ENCODE measurements at regions not wholly inside any gene's neighbourhood (a gene's known extent, or its start where the extent isn't known, plus 50 kb on each side); places are given as distances from the start of the nearest gene placed in this dataset.

DNA sequence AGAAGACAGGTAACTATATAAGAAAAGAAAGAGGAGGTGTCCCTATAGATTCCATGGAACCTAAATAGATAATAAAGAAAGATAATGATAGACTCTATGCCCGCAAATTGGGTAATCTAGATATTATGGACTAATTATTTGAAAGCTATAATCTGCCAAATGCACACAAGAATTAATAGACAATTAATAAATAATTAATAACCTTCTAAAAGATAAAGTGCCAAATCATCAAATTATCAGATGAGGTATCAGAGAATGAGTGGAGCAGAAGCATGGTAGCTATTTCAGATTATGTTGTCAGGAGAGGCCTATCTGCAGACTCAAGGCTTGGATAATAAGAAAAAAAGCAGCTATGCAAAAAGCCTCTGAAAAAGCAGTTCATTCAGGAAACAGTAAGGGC is 1120.8 kb downstream of the PLA2G4A start:
- TF ChIP-seq, protein P1, sequence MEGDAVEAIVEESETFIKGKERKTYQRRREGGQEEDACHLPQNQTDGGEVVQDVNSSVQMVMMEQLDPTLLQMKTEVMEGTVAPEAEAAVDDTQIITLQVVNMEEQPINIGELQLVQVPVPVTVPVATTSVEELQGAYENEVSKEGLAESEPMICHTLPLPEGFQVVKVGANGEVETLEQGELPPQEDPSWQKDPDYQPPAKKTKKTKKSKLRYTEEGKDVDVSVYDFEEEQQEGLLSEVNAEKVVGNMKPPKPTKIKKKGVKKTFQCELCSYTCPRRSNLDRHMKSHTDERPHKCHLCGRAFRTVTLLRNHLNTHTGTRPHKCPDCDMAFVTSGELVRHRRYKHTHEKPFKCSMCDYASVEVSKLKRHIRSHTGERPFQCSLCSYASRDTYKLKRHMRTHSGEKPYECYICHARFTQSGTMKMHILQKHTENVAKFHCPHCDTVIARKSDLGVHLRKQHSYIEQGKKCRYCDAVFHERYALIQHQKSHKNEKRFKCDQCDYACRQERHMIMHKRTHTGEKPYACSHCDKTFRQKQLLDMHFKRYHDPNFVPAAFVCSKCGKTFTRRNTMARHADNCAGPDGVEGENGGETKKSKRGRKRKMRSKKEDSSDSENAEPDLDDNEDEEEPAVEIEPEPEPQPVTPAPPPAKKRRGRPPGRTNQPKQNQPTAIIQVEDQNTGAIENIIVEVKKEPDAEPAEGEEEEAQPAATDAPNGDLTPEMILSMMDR (IDR thresholded peaks at IDR 0.05; ENCODE audit: borderline replicate concordance, extremely low read depth, low read length, poor library complexity, severe bottlenecking) = no peak
- no peak for TF ChIP-seq EZH2 (IDR thresholded peaks at IDR 0.05; ENCODE audit: borderline replicate concordance, low read depth, low read length, severe bottlenecking)
